ENCODE measurements at regions not wholly inside any gene's neighbourhood (a gene's known extent, or its start where the extent isn't known, plus 50 kb on each side); places are given as distances from the start of the nearest gene placed in this dataset.

DNA sequence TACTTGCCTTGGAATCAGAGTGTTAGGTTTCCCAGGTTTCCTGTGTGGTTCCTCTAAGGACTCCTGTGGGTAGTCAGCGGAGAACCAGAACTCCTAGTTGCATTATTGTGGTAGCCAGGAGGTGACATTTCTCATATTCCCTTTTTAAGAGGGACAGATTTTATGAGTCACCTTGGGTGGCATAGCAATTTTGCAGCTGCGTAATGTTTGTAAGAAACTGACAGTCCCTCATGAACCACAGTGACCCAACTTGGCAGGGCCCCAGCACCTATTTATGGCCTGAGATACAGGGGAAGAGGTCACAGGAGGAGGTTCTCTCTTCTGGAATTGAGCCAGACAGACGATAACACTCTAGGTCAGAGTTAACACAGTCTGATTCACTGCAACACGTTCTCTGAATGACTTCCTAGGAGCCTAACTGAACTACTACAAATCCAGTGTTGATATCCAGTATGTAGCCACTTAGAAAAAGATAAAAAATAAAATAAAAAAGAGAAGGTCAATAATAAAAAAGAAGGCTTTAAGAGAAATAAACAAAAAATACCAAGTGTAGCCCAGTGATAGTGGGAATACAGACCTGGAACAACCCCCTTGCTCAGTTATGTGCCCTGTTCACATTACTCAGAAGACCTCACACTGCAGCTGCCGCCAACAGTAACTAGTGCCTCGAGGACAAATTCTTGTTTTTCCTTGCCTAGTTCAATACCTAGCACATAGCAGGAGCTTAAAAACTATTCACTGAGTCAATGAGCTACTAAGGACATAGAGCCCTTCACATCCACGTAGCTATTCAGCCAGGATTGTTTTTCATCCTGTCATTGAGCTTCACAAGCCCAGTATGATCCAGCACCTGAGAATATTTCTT, 50.7 kb upstream of the VLDLR start:
- Histone ChIP-seq H3K27ac (ENCODE audit: insufficient read depth, low read depth, low read length, poor library complexity, severe bottlenecking) (no peak overlapping the region), H3K36me3 (ENCODE audit: control insufficient read depth, insufficient read depth, low read length) (no peaks in the 10 kb centered on the region), H3K4me3 (ENCODE audit: insufficient read depth, low read depth, low read length) (no peak overlapping the region), H3K27me3 (ENCODE audit: control insufficient read depth, insufficient read depth, low read length, poor library complexity, severe bottlenecking) (no peaks in the 10 kb centered on the region), H3K4me1 (ENCODE audit: control insufficient read depth, insufficient read depth, low read length) (no peaks in the 10 kb centered on the region), H3K9me3 (ENCODE audit: control insufficient read depth, low read length) (no peaks in the 10 kb centered on the region)
- 91% methylated on average over 7 of the region's 7 CpGs for WGBS, 2 experiments

Measured in ectodermal cell (in vitro differentiated cells).